K562 (cell line): ENCODE measurements at regions not wholly inside any gene's neighbourhood (a gene's known extent, or its start where the extent isn't known, plus 50 kb on each side); places are given as distances from the start of the nearest gene placed in this dataset.

ENCODE experiments used
- ATAC-seq: fragments of 200-7000 bp; cut with Tn5 transposase; 3 replicates; pipeline ENCODE4 v1.9.1; 2020; ENCODE audit warnings: moderate library complexity
- BruUV-seq: library from RNA; stranded (reverse); fragments of 400-500 nt; replicated peaks from 2 replicates; lab custom pipeline; 2021; lab: Mats Ljungman, UMichigan
- CTCF ChIA-PET: fragments of 300-600 bp; formaldehyde crosslinking; extraction: SDS; loops from one replicate; lab custom pipeline; 2021; ENCODE audit warnings: low intra/inter-chr PET ratio; lab: Yijun Ruan, JAX
- POLR2A ChIA-PET: fragments of 300-600, 350-650 bp; sonication (Branson Sonifier 250); formaldehyde crosslinking; extraction: SDS; loops from one replicate; lab custom pipeline; 2021; ENCODE audit warnings: antibody characterized with exemption, inconsistent platforms; lab: Yijun Ruan, JAX
- DNase-seq, 4 experiments: peaks; one replicate each; pipeline versions ENCODE4 v3.0.0 to v3.0.0-alpha.2; 2011 to 2018; ENCODE audit warnings: low spot score in 3 of 4, mixed read lengths in 3 of 4; ENCODE audit errors: extremely low read depth in 1 of 4
- FAIRE-seq: peaks from 2 replicates; lab custom pipeline; 2011; peaks lifted over from hg19 to GRCh38; lab: Jason Lieb, UNC
- H2AFZ ChIP-seq: 2 replicates; pipeline ENCODE4 v1.6.0; 2011; ENCODE audit warnings: low read depth, low read length, control low read depth, inconsistent platforms
- H3K27ac ChIP-seq: fragments of 200-600 bp; 3 replicates; pipeline ENCODE4 v1.8.0; 2011; ENCODE audit warnings: low read depth, mild to moderate bottlenecking, control low read depth, inconsistent platforms, low read length, moderate library complexity, mixed read lengths; ENCODE audit errors: extremely low read depth
- H3K27me3 ChIP-seq, 2 experiments: fragments of 300-600 bp in 1 of 2; 2 replicates in 1 of 2; 3 replicates in 1 of 2; pipeline versions ENCODE4 v1.6.0 to v1.8.0; 2011; ENCODE audit warnings: inconsistent platforms in 2 of 2, low read length in 2 of 2, mild to moderate bottlenecking in 1 of 2, mixed read lengths in 1 of 2, moderate library complexity in 1 of 2; ENCODE audit not compliant: control insufficient read depth in 2 of 2, insufficient read depth in 2 of 2
- H3K36me3 ChIP-seq: fragments of 300-600 bp; 3 replicates; pipeline ENCODE4 v1.8.0; 2011; ENCODE audit warnings: mild to moderate bottlenecking, low read length, inconsistent platforms; ENCODE audit not compliant: control insufficient read depth, insufficient read depth
- H3K4me1 ChIP-seq, 2 experiments: fragments of 200-600 bp in 1 of 2; replicated peaks in 1 of 2; 2 replicates in 1 of 2; 3 replicates in 1 of 2; pipeline versions ENCODE4 v1.5.1 to v1.8.0; 2011; ENCODE audit warnings: inconsistent platforms in 2 of 2, low read length in 2 of 2, mild to moderate bottlenecking in 1 of 2, mixed read lengths in 1 of 2, moderate library complexity in 1 of 2; ENCODE audit not compliant: control insufficient read depth in 2 of 2, insufficient read depth in 2 of 2
- H3K4me2 ChIP-seq: 2 replicates; pipeline ENCODE4 v1.6.1; 2011; ENCODE audit warnings: low read length, control low read depth, inconsistent platforms, mixed read lengths; ENCODE audit not compliant: insufficient read depth
- H3K4me3 ChIP-seq: fragments of 200-600 bp; sonication (generic), shearing (Covaris generic); 2 replicates; pipeline ENCODE4 v1.5.1; 2016; ENCODE audit warnings: control low read depth, inconsistent platforms
- H3K79me2 ChIP-seq: fragments of 200-600 bp; 3 replicates; pipeline ENCODE4 v1.8.0; 2011; ENCODE audit warnings: low read length, inconsistent platforms; ENCODE audit not compliant: control insufficient read depth, insufficient read depth
- H3K9ac ChIP-seq, 2 experiments: 2 replicates each; pipeline versions ENCODE4 v1.6.0 to v1.6.1; 2011; ENCODE audit warnings: low read depth in 2 of 2, low read length in 2 of 2, control low read depth in 1 of 2, inconsistent platforms in 1 of 2, mild to moderate bottlenecking in 1 of 2, mixed read lengths in 1 of 2; ENCODE audit not compliant: insufficient read depth in 1 of 2
- H3K9me1 ChIP-seq: one replicate; pipeline ENCODE4 v1.6.0; 2011; ENCODE audit warnings: inconsistent platforms, mild to moderate bottlenecking, low read length, moderate library complexity; ENCODE audit not compliant: control insufficient read depth, insufficient read depth
- H3K9me3 ChIP-seq: replicated peaks from 2 replicates; pipeline ENCODE4 v1.5.1; 2011; ENCODE audit warnings: low read depth, low read length, inconsistent platforms; ENCODE audit not compliant: control insufficient read depth, insufficient read depth
- H4K20me1 ChIP-seq: replicated peaks from 2 replicates; pipeline ENCODE4 v1.6.1; 2011; ENCODE audit warnings: low read length, inconsistent platforms, mixed read lengths; ENCODE audit not compliant: control insufficient read depth, insufficient read depth
- ARID2 ChIP-seq: fragments of 450-650 bp; IDR thresholded peaks from 2 replicates; pipeline ENCODE4 v1.6.1; 2017; ENCODE audit warnings: antibody characterized with exemption, mild to moderate bottlenecking
- CHD2 ChIP-seq: IDR thresholded peaks from 2 replicates; pipeline ENCODE4 v1.6.1; 2011; ENCODE audit warnings: low read depth, low read length
- ELF1 ChIP-seq: fragments of 200-800 bp; sonication (Bioruptor generic); IDR thresholded peaks from 2 replicates; pipeline ENCODE4 v1.6.1; 2016; ENCODE audit warnings: missing genetic modification characterization, missing compliant biosample characterization
- KLF1 ChIP-seq: fragments of 450-650 bp; IDR thresholded peaks from 2 replicates; pipeline ENCODE4 v1.6.1; 2016; ENCODE audit warnings: missing genetic modification characterization, missing compliant biosample characterization
- MEF2A ChIP-seq: IDR thresholded peaks from 2 replicates; pipeline ENCODE4 v1.6.1; 2011; ENCODE audit warnings: low read depth, mild to moderate bottlenecking, low read length, moderate library complexity; ENCODE audit not compliant: control insufficient read depth
- MYC ChIP-seq, 2 experiments: fragments of 250-450 bp in 1 of 2; sonication (Bioruptor Pico) in 1 of 2; IDR thresholded peaks; 2 replicates each; pipeline versions ENCODE4 v1.5.1 to v1.6.1; 2012 to 2021; ENCODE audit warnings: low read depth in 2 of 2, borderline replicate concordance in 1 of 2, improper control_type of control experiment in 1 of 2, low read length in 1 of 2, mild to moderate bottlenecking in 1 of 2, moderate library complexity in 1 of 2
- NCOR1 ChIP-seq: fragments of 450-650 bp; IDR thresholded peaks from 2 replicates; pipeline ENCODE4 v1.6.1; 2016; ENCODE audit warnings: mild to moderate bottlenecking, moderate library complexity
- NKRF ChIP-seq: fragments of 450-650 bp; IDR thresholded peaks from 2 replicates; pipeline ENCODE4 v1.6.1; 2016; ENCODE audit warnings: borderline replicate concordance
- NONO ChIP-seq, 2 experiments: fragments of 200-400 bp in 1 of 2; fragments of 450-650 bp in 1 of 2; formaldehyde crosslinking in 1 of 2; IDR thresholded peaks; 2 replicates each; pipeline ENCODE4 v1.6.1; 2017; ENCODE audit warnings: low read depth in 2 of 2, mild to moderate bottlenecking in 2 of 2, moderate library complexity in 2 of 2, low read length in 1 of 2
- NR4A1 ChIP-seq, 2 experiments: fragments of 250-450 bp in 1 of 2; fragments of 450-650 bp in 1 of 2; sonication (Bioruptor Pico) in 1 of 2; IDR thresholded peaks; 2 replicates each; pipeline versions ENCODE4 v1.4.0 to v1.6.1; 2016 to 2020; ENCODE audit warnings: mild to moderate bottlenecking in 2 of 2, missing compliant biosample characterization in 1 of 2, missing genetic modification characterization in 1 of 2, moderate library complexity in 1 of 2
- PCBP1 ChIP-seq: fragments of 200-400 bp; formaldehyde crosslinking; IDR thresholded peaks from 2 replicates; pipeline ENCODE4 v1.6.1; 2018; ENCODE audit warnings: mild to moderate bottlenecking, low read depth, low read length; ENCODE audit not compliant: poor library complexity, severe bottlenecking
- RFX7 ChIP-seq: fragments of 250-450 bp; sonication (Bioruptor Pico); IDR thresholded peaks from 2 replicates; pipeline ENCODE4 v1.5.1; 2021; ENCODE audit warnings: mild to moderate bottlenecking
- SMC3 ChIP-seq: conservative IDR thresholded peaks from 2 replicates; pipeline ENCODE4 v1.6.1; 2011; ENCODE audit warnings: low read depth, low read length, improper control_type of control experiment; ENCODE audit not compliant: insufficient read depth
- ZFP1 ChIP-seq: fragments of 450-650 bp; formaldehyde crosslinking; IDR thresholded peaks from 2 replicates; pipeline ENCODE4 v1.4.0; 2020; ENCODE audit warnings: mild to moderate bottlenecking, mixed read lengths
- ZNF121 ChIP-seq: sonication (generic); formaldehyde crosslinking; conservative IDR thresholded peaks from 2 replicates; pipeline ENCODE4 v1.8.0; 2022; ENCODE audit warnings: missing genetic modification reagents
- WGBS: fragments of 100-300 bp; shearing (Covaris generic); methylation state at CpG from one replicate; pipeline ENCODE4 v1.1.6; 2016; ENCODE audit warnings: low coverage, mixed read lengths; ENCODE audit not compliant: insufficient coverage; ENCODE audit errors: missing lambda C conversion rate; 5-methylcytosine and 5-hydroxymethylcytosine counted together
- in situ Hi-C: fragments of 300-500 bp; cut with MboI; formaldehyde crosslinking; loops from 4 replicates; pipeline ENCODE4 v1.15.0; 2018; ENCODE audit warnings: inconsistent platforms, mixed read lengths
- intact Hi-C: fragments of 100-400 bp; cut with micrococcal nuclease; formaldehyde crosslinking; loops from 2 replicates; pipeline ENCODE4 v1.14.2; 2022
- TF ChIP-seq, protein P1 (sequence below): fragments of 250-450 bp; sonication (Bioruptor Pico); IDR thresholded peaks from 2 replicates; pipeline ENCODE4 v1.4.0; 2020; ENCODE audit warnings: mild to moderate bottlenecking, moderate library complexity
- TF ChIP-seq, protein P2 (sequence below): fragments of 250-450 bp; sonication (Bioruptor Pico); IDR thresholded peaks from 2 replicates; pipeline ENCODE4 v1.8.0; 2022; ENCODE audit warnings: inconsistent platforms, mild to moderate bottlenecking, moderate library complexity, borderline replicate concordance

- H3K27me3 ChIP-seq: no peaks in the 10 kb centered on the region
- no peaks in the 10 kb centered on the region for H4K20me1 ChIP-seq
- no peaks in the 10 kb centered on the region for H3K9me3 ChIP-seq
- no peaks in the 10 kb centered on the region for H3K79me2 ChIP-seq
- intact Hi-C loops (no loop called here), in situ Hi-C loops (no loop called here)
- H3K9me1 ChIP-seq: no peaks in the 10 kb centered on the region
- no peak overlapping the region for H2AFZ ChIP-seq
- H3K4me3 ChIP-seq: no peak overlapping the region
- POLR2A ChIA-PET: interaction anchor here (1.1 kb wide), 1 partner anchor 337 kb away, joined by 3 read pairs; no protein-coding TSS in a partner anchor
- no peak for FAIRE-seq
- no peak for DNase-seq
- CTCF ChIA-PET: no interaction called here
- no peak overlapping the region for H3K27ac ChIP-seq
- no peak for ATAC-seq
- no TSS peak for BruUV-seq
- no peaks in the 10 kb centered on the region for H3K36me3 ChIP-seq
- no peak overlapping the region for H3K9ac ChIP-seq
- WGBS: 2% methylated on average over 9 of the region's 9 CpGs
- H3K4me1 ChIP-seq: no peaks in the 10 kb centered on the region
- no peak overlapping the region for H3K4me2 ChIP-seq
- TF ChIP-seq ZFP1 (CRISPR knock-in tag): no peak
- no peak for TF ChIP-seq NONO (IDR thresholded peaks at IDR 0.05; ENCODE audit: low read depth in 2 of 2, low read length in 1 of 2)
- TF ChIP-seq RFX7 (CRISPR knock-in tag): no peak
- TF ChIP-seq PCBP1: no peak
- TF ChIP-seq, protein P1, sequence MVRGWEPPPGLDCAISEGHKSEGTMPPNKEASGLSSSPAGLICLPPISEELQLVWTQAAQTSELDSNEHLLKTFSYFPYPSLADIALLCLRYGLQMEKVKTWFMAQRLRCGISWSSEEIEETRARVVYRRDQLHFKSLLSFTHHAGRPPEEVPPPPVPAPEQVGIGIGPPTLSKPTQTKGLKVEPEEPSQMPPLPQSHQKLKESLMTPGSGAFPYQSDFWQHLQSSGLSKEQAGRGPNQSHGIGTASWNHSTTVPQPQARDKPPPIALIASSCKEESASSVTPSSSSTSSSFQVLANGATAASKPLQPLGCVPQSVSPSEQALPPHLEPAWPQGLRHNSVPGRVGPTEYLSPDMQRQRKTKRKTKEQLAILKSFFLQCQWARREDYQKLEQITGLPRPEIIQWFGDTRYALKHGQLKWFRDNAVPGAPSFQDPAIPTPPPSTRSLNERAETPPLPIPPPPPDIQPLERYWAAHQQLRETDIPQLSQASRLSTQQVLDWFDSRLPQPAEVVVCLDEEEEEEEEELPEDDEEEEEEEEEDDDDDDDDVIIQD (CRISPR knock-in tag): no peak
- no peak for TF ChIP-seq CHD2
- no peak for TF ChIP-seq MEF2A
- TF ChIP-seq ELF1 (tag): no peak
- TF ChIP-seq NKRF: no peak
- TF ChIP-seq, protein P2, sequence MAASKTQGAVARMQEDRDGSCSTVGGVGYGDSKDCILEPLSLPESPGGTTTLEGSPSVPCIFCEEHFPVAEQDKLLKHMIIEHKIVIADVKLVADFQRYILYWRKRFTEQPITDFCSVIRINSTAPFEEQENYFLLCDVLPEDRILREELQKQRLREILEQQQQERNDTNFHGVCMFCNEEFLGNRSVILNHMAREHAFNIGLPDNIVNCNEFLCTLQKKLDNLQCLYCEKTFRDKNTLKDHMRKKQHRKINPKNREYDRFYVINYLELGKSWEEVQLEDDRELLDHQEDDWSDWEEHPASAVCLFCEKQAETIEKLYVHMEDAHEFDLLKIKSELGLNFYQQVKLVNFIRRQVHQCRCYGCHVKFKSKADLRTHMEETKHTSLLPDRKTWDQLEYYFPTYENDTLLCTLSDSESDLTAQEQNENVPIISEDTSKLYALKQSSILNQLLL (CRISPR knock-in tag): no peak
- TF ChIP-seq ZNF121 (CRISPR knock-in tag): no peak
- no peak for TF ChIP-seq SMC3
- TF ChIP-seq NR4A1 (CRISPR knock-in tag; IDR thresholded peaks at IDR 0.05): no peak
- no peak for TF ChIP-seq NR4A1 (tag; IDR thresholded peaks at IDR 0.05)
- TF ChIP-seq NCOR1: no peak
- TF ChIP-seq KLF1 (tag): no peak
- TF ChIP-seq MYC (IDR thresholded peaks at IDR 0.05; ENCODE audit: low read depth, low read length): no peak
- TF ChIP-seq MYC (CRISPR knock-in tag; IDR thresholded peaks at IDR 0.05; ENCODE audit: borderline replicate concordance, low read depth): no peak
- no peak for TF ChIP-seq ARID2
These were observed 556.1 kb downstream of the CMPK2 start for GRCh38 chr2:6309415-6310255.
